HL-60 (cell line): ENCODE measurements at regions not wholly inside any gene's neighbourhood (a gene's known extent, or its start where the extent isn't known, plus 50 kb on each side); places are given as distances from the start of the nearest gene placed in this dataset.

Experiments
- DNase-seq, 2 experiments: peaks; one replicate each; pipeline ENCODE4 v3.0.0-alpha.2; 2010 to 2020; ENCODE audit warnings: low read depth in 1 of 2, low spot score in 1 of 2
- H3K27ac ChIP-seq: fragments of 250-450 bp; sonication (Bioruptor Pico); replicated peaks from 2 replicates; pipeline ENCODE4 v1.5.1; 2020; ENCODE audit warnings: mild to moderate bottlenecking, moderate library complexity
- H3K27me3 ChIP-seq: fragments of 250-450 bp; sonication (Bioruptor Pico); 2 replicates; pipeline ENCODE4 v1.5.1; 2021; ENCODE audit warnings: mild to moderate bottlenecking, moderate library complexity; ENCODE audit not compliant: insufficient read depth, poor library complexity, severe bottlenecking
- H3K4me3 ChIP-seq: replicated peaks from 2 replicates; pipeline ENCODE4 v1.5.1; 2011; ENCODE audit warnings: mild to moderate bottlenecking, control low read depth, low read length; ENCODE audit not compliant: insufficient read depth
- CTCF ChIP-seq: IDR thresholded peaks from one replicate; pipeline ENCODE4 v1.5.1; 2011; ENCODE audit warnings: low read length, control low read depth, inconsistent platforms; ENCODE audit not compliant: insufficient read depth
- GABPA ChIP-seq: IDR thresholded peaks from 2 replicates; pipeline ENCODE4 v1.6.1; 2012; ENCODE audit warnings: low read depth
- POLR2AphosphoS5 ChIP-seq: IDR thresholded peaks from 2 replicates; pipeline ENCODE4 v1.6.1; 2012; ENCODE audit warnings: low read depth
- REST ChIP-seq: IDR thresholded peaks from 2 replicates; pipeline ENCODE4 v1.6.1; 2012; ENCODE audit warnings: low read depth; ENCODE audit not compliant: insufficient replicate concordance
- SPI1 ChIP-seq: IDR thresholded peaks from 2 replicates; pipeline ENCODE4 v1.6.1; 2012; ENCODE audit warnings: low read depth, mild to moderate bottlenecking, borderline replicate concordance

- Histone ChIP-seq H3K27ac (no peak overlapping the region), H3K4me3 (no peak overlapping the region), H3K27me3 (no peaks in the 10 kb centered on the region)
- no peak for TF ChIP-seq CTCF
- no peak for TF ChIP-seq POLR2AphosphoS5
- no peak for TF ChIP-seq GABPA
- TF ChIP-seq REST: no peak
- TF ChIP-seq SPI1: no peak
- DNase-seq: no peak
These were observed 227.2 kb downstream of the LY86 start for GRCh38 chr6:6815732-6816131.

GRCh38 chr6:6816716-6817115 lies 228.2 kb downstream of the LY86 start:
- Histone ChIP-seq H3K4me3 (no peak overlapping the region), H3K27ac (no peak overlapping the region), H3K27me3 (no peaks in the 10 kb centered on the region)
- no peak for DNase-seq
- TF ChIP-seq POLR2AphosphoS5: no peak
- TF ChIP-seq SPI1: no peak
- no peak for TF ChIP-seq REST
- no peak for TF ChIP-seq GABPA

GRCh38 chr6:6818078-6818639 lies 229.6 kb downstream of the LY86 start:
- Histone ChIP-seq H3K27ac (no peak overlapping the region), H3K27me3 (no peaks in the 10 kb centered on the region), H3K4me3 (no peak overlapping the region)
- TF ChIP-seq GABPA (no peak), REST (no peak), POLR2AphosphoS5 (no peak), CTCF (no peak), SPI1 (no peak)
- DNase-seq: no peak
